Osteocyte (in vitro differentiated cells): ENCODE measurements at regions not wholly inside any gene's neighbourhood (a gene's known extent, or its start where the extent isn't known, plus 50 kb on each side); places are given as distances from the start of the nearest gene placed in this dataset.

Source experiments
- DNase-seq: peaks from one replicate; pipeline ENCODE4 v3.0.0; 2021; ENCODE audit warnings: mixed read lengths; ENCODE audit not compliant: unreplicated experiment; ENCODE audit errors: extremely low spot score
- H3K27ac Mint-ChIP-seq: one replicate; pipeline ENCODE4 v1.8.0; 2021; ENCODE audit warnings: mild to moderate bottlenecking, mixed read lengths; ENCODE audit not compliant: unreplicated experiment
- H3K27me3 Mint-ChIP-seq: one replicate; pipeline ENCODE4 v1.8.0; 2021; ENCODE audit warnings: mixed read lengths; ENCODE audit not compliant: unreplicated experiment
- H3K36me3 Mint-ChIP-seq: one replicate; pipeline ENCODE4 v1.8.0; 2021; ENCODE audit warnings: mixed read lengths; ENCODE audit not compliant: unreplicated experiment
- H3K4me1 Mint-ChIP-seq: one replicate; pipeline ENCODE4 v1.8.0; 2021; ENCODE audit warnings: mixed read lengths; ENCODE audit not compliant: unreplicated experiment
- H3K4me3 Mint-ChIP-seq: one replicate; pipeline ENCODE4 v1.8.0; 2021; ENCODE audit warnings: mild to moderate bottlenecking, moderate library complexity, mixed read lengths; ENCODE audit not compliant: unreplicated experiment
- H3K9me3 Mint-ChIP-seq: one replicate; pipeline ENCODE4 v1.8.0; 2021; ENCODE audit warnings: mixed read lengths; ENCODE audit not compliant: unreplicated experiment
- TF ChIP-seq, protein P1 (sequence below): fragments of 200-600 bp; sonication (generic); IDR thresholded peaks from 2 replicates; pipeline ENCODE4 v1.5.0; 2021; ENCODE audit warnings: antibody characterized with exemption, mild to moderate bottlenecking, moderate library complexity

- Mint-ChIP-seq H3K27me3 (no peaks in the 10 kb centered on the region), H3K27ac (no peak overlapping the region), H3K4me1 (no peaks in the 10 kb centered on the region), H3K4me3 (no peak overlapping the region), H3K9me3 (peaks cover 34% of the 10 kb centered on the region), H3K36me3 (no peaks in the 10 kb centered on the region)
- TF ChIP-seq, protein P1, sequence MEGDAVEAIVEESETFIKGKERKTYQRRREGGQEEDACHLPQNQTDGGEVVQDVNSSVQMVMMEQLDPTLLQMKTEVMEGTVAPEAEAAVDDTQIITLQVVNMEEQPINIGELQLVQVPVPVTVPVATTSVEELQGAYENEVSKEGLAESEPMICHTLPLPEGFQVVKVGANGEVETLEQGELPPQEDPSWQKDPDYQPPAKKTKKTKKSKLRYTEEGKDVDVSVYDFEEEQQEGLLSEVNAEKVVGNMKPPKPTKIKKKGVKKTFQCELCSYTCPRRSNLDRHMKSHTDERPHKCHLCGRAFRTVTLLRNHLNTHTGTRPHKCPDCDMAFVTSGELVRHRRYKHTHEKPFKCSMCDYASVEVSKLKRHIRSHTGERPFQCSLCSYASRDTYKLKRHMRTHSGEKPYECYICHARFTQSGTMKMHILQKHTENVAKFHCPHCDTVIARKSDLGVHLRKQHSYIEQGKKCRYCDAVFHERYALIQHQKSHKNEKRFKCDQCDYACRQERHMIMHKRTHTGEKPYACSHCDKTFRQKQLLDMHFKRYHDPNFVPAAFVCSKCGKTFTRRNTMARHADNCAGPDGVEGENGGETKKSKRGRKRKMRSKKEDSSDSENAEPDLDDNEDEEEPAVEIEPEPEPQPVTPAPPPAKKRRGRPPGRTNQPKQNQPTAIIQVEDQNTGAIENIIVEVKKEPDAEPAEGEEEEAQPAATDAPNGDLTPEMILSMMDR: no peak
- no peak for DNase-seq
Measured at GRCh38 chr16:6131526-6132050, 1034.0 kb upstream of the EEF2KMT start.

GRCh38 chr16:6125483-6126259 lies 1028.1 kb upstream of the EEF2KMT start:
- DNase-seq: no peak
- no peak overlapping the region for H3K27ac Mint-ChIP-seq

GRCh38 chr16:6124136-6124535 lies 1026.5 kb upstream of the EEF2KMT start:
- TF ChIP-seq, protein P1: no peak
- DNase-seq: no peak
- Mint-ChIP-seq H3K36me3 (no peaks in the 10 kb centered on the region), H3K27ac (no peak overlapping the region), H3K4me3 (no peak overlapping the region), H3K9me3 (peaks cover 28% of the 10 kb centered on the region), H3K27me3 (no peaks in the 10 kb centered on the region), H3K4me1 (no peaks in the 10 kb centered on the region)

More at GRCh38 chr16:6125483-6126259, 1028.1 kb upstream of the EEF2KMT start:
- TF ChIP-seq, protein P1: no peak
- H3K36me3 Mint-ChIP-seq: no peaks in the 10 kb centered on the region
- H3K4me3 Mint-ChIP-seq: no peak overlapping the region
- H3K27me3 Mint-ChIP-seq: no peaks in the 10 kb centered on the region
- peaks cover 34% of the 10 kb centered on the region for H3K9me3 Mint-ChIP-seq
- H3K4me1 Mint-ChIP-seq: no peaks in the 10 kb centered on the region

DNA sequence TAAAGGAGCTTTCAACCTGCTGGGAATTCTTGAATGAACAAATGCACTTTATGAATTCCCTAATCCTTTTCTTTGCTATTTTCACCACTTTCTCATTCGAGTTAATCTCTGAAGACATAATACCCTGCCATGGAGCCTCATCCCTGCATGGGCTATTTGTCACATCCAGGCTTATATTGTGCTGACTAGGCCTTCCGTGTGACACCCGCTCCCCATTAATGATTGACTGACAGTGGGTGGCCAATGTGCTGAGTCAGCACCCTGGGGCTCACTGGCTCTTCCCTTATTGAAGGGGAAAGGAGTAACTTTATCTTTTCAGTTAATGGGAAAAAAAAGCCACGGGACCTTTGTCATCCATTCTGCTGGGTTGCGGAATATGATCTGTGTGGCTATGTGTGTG lies 1024.8 kb upstream of the EEF2KMT start:
- Mint-ChIP-seq H3K4me1 (no peaks in the 10 kb centered on the region), H3K36me3 (no peaks in the 10 kb centered on the region), H3K9me3 (peaks cover 31% of the 10 kb centered on the region), H3K27me3 (no peaks in the 10 kb centered on the region), H3K27ac (no peak overlapping the region), H3K4me3 (no peak overlapping the region)
- TF ChIP-seq, protein P1: no peak
- no peak for DNase-seq

DNA sequence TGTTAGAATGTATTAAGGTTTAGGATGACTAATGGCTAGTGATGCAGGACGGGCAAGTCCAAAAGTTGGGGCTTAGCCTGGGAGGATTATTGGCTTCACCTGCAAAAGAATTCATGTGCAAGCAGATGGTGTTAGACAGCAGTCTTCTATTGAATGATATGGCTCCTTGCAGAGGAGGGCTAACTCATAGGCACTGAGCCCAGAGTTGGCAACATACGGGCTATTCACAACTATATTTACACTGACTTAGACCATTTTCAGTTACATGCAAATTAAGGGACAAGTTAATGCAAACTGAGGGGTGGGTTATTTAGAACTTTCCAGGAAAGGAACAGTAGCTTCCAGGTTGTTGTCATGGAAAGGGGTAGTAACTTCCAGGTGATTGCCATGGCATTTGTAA lies 1017.1 kb upstream of the EEF2KMT start:
- no peaks in the 10 kb centered on the region for H3K36me3 Mint-ChIP-seq
- H3K4me3 Mint-ChIP-seq: no peak overlapping the region
- H3K27me3 Mint-ChIP-seq: no peaks in the 10 kb centered on the region
- no peaks in the 10 kb centered on the region for H3K4me1 Mint-ChIP-seq
- no peak for DNase-seq
- TF ChIP-seq, protein P1: no peak
- no peak overlapping the region for H3K27ac Mint-ChIP-seq
- peaks cover 44% of the 10 kb centered on the region for H3K9me3 Mint-ChIP-seq
